Psoas muscle (tissue), 7 donors: ENCODE measurements at regions not wholly inside any gene's neighbourhood (a gene's known extent, or its start where the extent isn't known, plus 50 kb on each side); places are given as distances from the start of the nearest gene placed in this dataset.

Experiments
- ATAC-seq, 4 donors: fragments of 200-7000 bp; cut with Tn5 transposase; one replicate each; pipeline ENCODE4 v1.9.1; 2020; ENCODE audit warnings: moderate library complexity in 3 of 4, mild to moderate bottlenecking in 2 of 4
- DNase-seq, 2 donors: peaks; one replicate each; pipeline ENCODE4 v3.0.0-alpha.2; 2020
- H3K27ac ChIP-seq: fragments of 200-600 bp; one replicate; pipeline ENCODE4 v1.8.0; 2022
- H3K27me3 ChIP-seq, 3 donors: fragments of 200-600 bp in 1 of 3; one replicate each; pipeline versions ENCODE4 v1.6.1 to v1.8.0; 2013 to 2022; ENCODE audit warnings: low read length in 2 of 3, mild to moderate bottlenecking in 2 of 3, moderate library complexity in 1 of 3; ENCODE audit not compliant: insufficient read depth in 3 of 3
- H3K36me3 ChIP-seq, 2 donors: fragments of 200-600 bp in 1 of 2; one replicate each; pipeline versions ENCODE4 v1.6.1 to v1.8.0; 2013 to 2022; ENCODE audit warnings: low read depth in 1 of 2, mild to moderate bottlenecking in 1 of 2, moderate library complexity in 1 of 2; ENCODE audit not compliant: insufficient read depth in 1 of 2
- H3K4me1 ChIP-seq: fragments of 200-600 bp; one replicate; pipeline ENCODE4 v1.8.0; 2022
- H3K4me3 ChIP-seq: fragments of 200-600 bp; one replicate; pipeline ENCODE4 v1.8.0; 2022; ENCODE audit warnings: mild to moderate bottlenecking
- H3K9me3 ChIP-seq: fragments of 200-600 bp; one replicate; pipeline ENCODE4 v1.8.0; 2022
- CTCF ChIP-seq: fragments of 200-600 bp; IDR thresholded peaks from one replicate; pipeline ENCODE4 v1.8.0; 2022; ENCODE audit warnings: antibody characterized with exemption
- WGBS, 3 donors: extraction: QIAGEN DNeasy Blood & Tissue Kit; methylation state at CpG; one replicate each; pipeline versions ENCODE4 v1.1.6 to v1.1.7; 2013; 5-methylcytosine and 5-hydroxymethylcytosine counted together
- intact Hi-C, 2 donors: fragments of 100-400 bp; cut with DNase I; formaldehyde crosslinking; loops; one replicate each; pipeline versions ENCODE4 v1.11.0 to v1.14.2; 2022
- donor health status: healthy with polysubstance abuse.
- donor health status: DM: no; HTN: no; CAD: no; lungs with moderate emphysema.
- donor health status: Bipolar disorder and iron deficiency.
- donor health status: healthy.
- donor health status: DM: yes; HTN: yes; CAD: no.
- donor health status: DM: no; HTN: no; CAD: no.
- donor health status: DM: yes; HTN: yes; CAD: no.

GRCh38 chr6:155695495-155695894, 239.9 kb upstream of the NOX3 start:
- WGBS, 3 donors, result 89 to 92% (median 91%) methylated on average over 7 of the region's 7 CpGs
- H3K36me3 ChIP-seq, result no peaks in the 10 kb centered on the region

GRCh38 chr6:155694419-155694790, 238.8 kb upstream of the NOX3 start:
- no peaks in the 10 kb centered on the region for H3K36me3 ChIP-seq
- 72 to 81% (median 80%) methylated on average over 3 of the region's 3 CpGs for WGBS, 3 donors
- H3K4me3 ChIP-seq, result no peak overlapping the region
- H3K27me3 ChIP-seq, result no peaks in the 10 kb centered on the region
- DNase-seq, result no peak
- TF ChIP-seq CTCF, result no peak
- no peaks in the 10 kb centered on the region for H3K4me1 ChIP-seq
- ATAC-seq, result no peak
- intact Hi-C loops, result no loop called here
- no peaks in the 10 kb centered on the region for H3K9me3 ChIP-seq
- H3K27ac ChIP-seq, result no peak overlapping the region

More at GRCh38 chr6:155695495-155695894, 239.9 kb upstream of the NOX3 start:
- ATAC-seq (no peak), DNase-seq (no peak)
- intact Hi-C loops, result no loop called here
- TF ChIP-seq CTCF, result no peak
- no peaks in the 10 kb centered on the region for H3K27me3 ChIP-seq
- no peaks in the 10 kb centered on the region for H3K9me3 ChIP-seq
- no peaks in the 10 kb centered on the region for H3K4me1 ChIP-seq
- H3K4me3 ChIP-seq, result no peak overlapping the region
- H3K27ac ChIP-seq, result no peak overlapping the region

- no peaks in the 10 kb centered on the region for H3K36me3 ChIP-seq
- H3K4me3 ChIP-seq, result no peak overlapping the region
- ATAC-seq (no peak), DNase-seq (no peak)
- WGBS, 3 donors, result 70 to 75% (median 74%) methylated on average over 10 of the region's 10 CpGs
- H3K9me3 ChIP-seq, result no peaks in the 10 kb centered on the region
- H3K4me1 ChIP-seq, result no peaks in the 10 kb centered on the region
- intact Hi-C loops, result no loop called here
- no peak for TF ChIP-seq CTCF
- no peak overlapping the region for H3K27ac ChIP-seq
- H3K27me3 ChIP-seq, result no peaks in the 10 kb centered on the region
These were observed 238.2 kb upstream of the NOX3 start for GRCh38 chr6:155693573-155694418.

GRCh38 chr6:155690820-155691219, 235.2 kb upstream of the NOX3 start:
- intact Hi-C loops, result no loop called here

More at GRCh38 chr6:155690820-155691219, 235.2 kb upstream of the NOX3 start:
- H3K36me3 ChIP-seq, result no peaks in the 10 kb centered on the region
- no peaks in the 10 kb centered on the region for H3K4me1 ChIP-seq
- no peak overlapping the region for H3K27ac ChIP-seq
- DNase-seq, result no peak
- no peaks in the 10 kb centered on the region for H3K9me3 ChIP-seq
- WGBS, 3 donors, result 59 to 83% (median 69%) methylated on average over 3 of the region's 3 CpGs
- ATAC-seq, result no peak
- no peak for TF ChIP-seq CTCF
- H3K27me3 ChIP-seq, result no peaks in the 10 kb centered on the region
- H3K4me3 ChIP-seq, result no peak overlapping the region
